HEK293 (cell line): ENCODE measurements at regions not wholly inside any gene's neighbourhood (a gene's known extent, or its start where the extent isn't known, plus 50 kb on each side); places are given as distances from the start of the nearest gene placed in this dataset.
A peak's percentile ranks its signal among the peaks of the same experiment; 100 is the strongest.

Experiments used
- CTCF ChIA-PET: fragments of 350-600 bp; formaldehyde crosslinking; extraction: SDS; loops from one replicate; lab custom pipeline; 2021; ENCODE audit warnings: antibody characterized with exemption; lab: Yijun Ruan, JAX
- POLR2A ChIA-PET: fragments of 300-600 bp; formaldehyde crosslinking; extraction: SDS; loops from one replicate; lab custom pipeline; 2020; ENCODE audit warnings: antibody characterized with exemption, inconsistent platforms; lab: Yijun Ruan, JAX
- H3K27ac ChIP-seq: fragments of 200-500 bp; sonication (Bioruptor generic); 2 replicates; pipeline ENCODE4 v1.5.1; 2014; ENCODE audit warnings: low read depth, low read length, control low read depth, inconsistent platforms; ENCODE audit errors: extremely low read depth
- H3K36me3 ChIP-seq, 2 experiments: fragments of 200-500 bp in 1 of 2; sonication (Bioruptor generic) in 1 of 2; 1 replicate in 1 of 2; 2 replicates in 1 of 2; pipeline ENCODE4 v1.5.1; 2014 to 2017; ENCODE audit warnings: inconsistent platforms in 2 of 2, low read length in 2 of 2; ENCODE audit not compliant: control insufficient read depth in 2 of 2, insufficient read depth in 1 of 2
- H3K4me1 ChIP-seq: fragments of 200-500 bp; sonication (Bioruptor generic); 2 replicates; pipeline ENCODE4 v1.5.1; 2014; ENCODE audit warnings: mild to moderate bottlenecking, low read length, inconsistent platforms; ENCODE audit not compliant: control insufficient read depth, insufficient read depth
- H3K4me3 ChIP-seq: 2 replicates; pipeline ENCODE4 v1.5.1; 2011; ENCODE audit warnings: low read depth, mild to moderate bottlenecking, control low read depth, low read length, moderate library complexity
- H3K9me3 ChIP-seq: fragments of 200-500 bp; sonication (Bioruptor generic); 2 replicates; pipeline ENCODE4 v1.5.1; 2014; ENCODE audit warnings: low read depth, low read length, inconsistent platforms; ENCODE audit not compliant: control insufficient read depth, insufficient read depth
- BCL11A ChIP-seq: fragments of 450-650 bp; formaldehyde crosslinking; IDR thresholded peaks from 2 replicates; pipeline ENCODE4 v1.5.1; 2016; ENCODE audit warnings: low read depth, missing biosample characterization, missing genetic modification characterization
- EGR2 ChIP-seq: fragments of 450-650 bp; formaldehyde crosslinking; IDR thresholded peaks from 2 replicates; pipeline ENCODE4 v1.5.1; 2016; ENCODE audit warnings: low read depth, missing biosample characterization, missing genetic modification characterization
- ELK4 ChIP-seq: IDR thresholded peaks from 2 replicates; pipeline ENCODE4 v1.6.1; 2011; ENCODE audit warnings: mild to moderate bottlenecking, low read depth, low read length, borderline replicate concordance
- GLIS1 ChIP-seq: fragments of 450-650 bp; formaldehyde crosslinking; IDR thresholded peaks from 2 replicates; pipeline ENCODE4 v1.5.1; 2016; ENCODE audit warnings: missing biosample characterization, missing genetic modification characterization
- HIC1 ChIP-seq: fragments of 450-650 bp; formaldehyde crosslinking; IDR thresholded peaks from 2 replicates; pipeline ENCODE4 v1.5.1; 2016; ENCODE audit warnings: missing biosample characterization, missing genetic modification characterization
- KLF17 ChIP-seq: fragments of 450-650 bp; formaldehyde crosslinking; IDR thresholded peaks from 2 replicates; pipeline ENCODE4 v1.5.1; 2016; ENCODE audit warnings: missing biosample characterization, missing genetic modification characterization
- PRDM10 ChIP-seq: fragments of 450-650 bp; formaldehyde crosslinking; IDR thresholded peaks from 2 replicates; pipeline ENCODE4 v1.5.1; 2016; ENCODE audit warnings: missing biosample characterization, missing genetic modification characterization
- SCRT2 ChIP-seq: fragments of 450-650 bp; formaldehyde crosslinking; IDR thresholded peaks from 2 replicates; pipeline ENCODE4 v1.5.1; 2016; ENCODE audit warnings: missing biosample characterization, missing genetic modification characterization
- ZBTB44 ChIP-seq: fragments of 450-650 bp; IDR thresholded peaks from 2 replicates; pipeline ENCODE4 v1.5.1; 2018; ENCODE audit warnings: missing biosample characterization, mild to moderate bottlenecking, missing genetic modification characterization
- ZFHX2 ChIP-seq: fragments of 450-650 bp; formaldehyde crosslinking; conservative IDR thresholded peaks from 2 replicates; pipeline ENCODE4 v1.5.1; 2016; ENCODE audit warnings: missing biosample characterization, missing genetic modification characterization
- ZFP69B ChIP-seq: fragments of 450-650 bp; formaldehyde crosslinking; IDR thresholded peaks from 2 replicates; pipeline ENCODE4 v1.5.1; 2016; ENCODE audit warnings: missing biosample characterization, missing genetic modification characterization
- ZNF214 ChIP-seq: fragments of 450-650 bp; formaldehyde crosslinking; IDR thresholded peaks from 2 replicates; pipeline ENCODE4 v1.5.1; 2017; ENCODE audit warnings: missing biosample characterization, mild to moderate bottlenecking, missing genetic modification characterization, borderline replicate concordance
- ZNF23 ChIP-seq: fragments of 450-650 bp; formaldehyde crosslinking; IDR thresholded peaks from 2 replicates; pipeline ENCODE4 v1.5.1; 2016; ENCODE audit warnings: missing biosample characterization, missing genetic modification characterization, borderline replicate concordance
- ZNF274 ChIP-seq, 2 experiments: fragments of 200-500 bp in 1 of 2; fragments of 450-650 bp in 1 of 2; sonication (Bioruptor generic) in 1 of 2; formaldehyde crosslinking in 1 of 2; IDR thresholded peaks; 2 replicates each; pipeline versions ENCODE4 v1.5.1 to v1.6.1; 2014 to 2016; ENCODE audit warnings: borderline replicate concordance in 1 of 2, inconsistent platforms in 1 of 2, low read length in 1 of 2, missing biosample characterization in 1 of 2, missing genetic modification characterization in 1 of 2
- ZNF449 ChIP-seq: fragments of 450-650 bp; formaldehyde crosslinking; IDR thresholded peaks from 2 replicates; pipeline ENCODE4 v1.5.1; 2017; ENCODE audit warnings: missing biosample characterization, mild to moderate bottlenecking, missing genetic modification characterization, moderate library complexity
- ZNF548 ChIP-seq: fragments of 450-650 bp; formaldehyde crosslinking; IDR thresholded peaks from 2 replicates; pipeline ENCODE4 v1.5.1; 2016; ENCODE audit warnings: missing biosample characterization, missing genetic modification characterization
- ZNF585B ChIP-seq: fragments of 450-650 bp; formaldehyde crosslinking; IDR thresholded peaks from 2 replicates; pipeline ENCODE4 v1.5.1; 2016; ENCODE audit warnings: missing biosample characterization, missing genetic modification characterization
- ZNF692 ChIP-seq: fragments of 450-650 bp; formaldehyde crosslinking; IDR thresholded peaks from 2 replicates; pipeline ENCODE4 v1.5.1; 2016; ENCODE audit warnings: missing biosample characterization, missing genetic modification characterization
- ZNF837 ChIP-seq: fragments of 450-650 bp; formaldehyde crosslinking; IDR thresholded peaks from 2 replicates; pipeline ENCODE4 v1.5.1; 2016; ENCODE audit warnings: missing biosample characterization, missing genetic modification characterization

- Histone ChIP-seq H3K9me3 (no peaks in the 10 kb centered on the region), H3K27ac (no peak overlapping the region), H3K4me3 (no peak overlapping the region), H3K4me1 (peaks cover 7% of the 10 kb centered on the region; the same call in 1 of the 2 replicates), H3K36me3 (no peaks in the 10 kb centered on the region)
- no peak for TF ChIP-seq ZNF585B (tag by site-specific recombination)
- TF ChIP-seq ELK4 = no peak
- TF ChIP-seq ZNF214 (tag by site-specific recombination) = no peak
- no peak for TF ChIP-seq KLF17 (tag by site-specific recombination)
- TF ChIP-seq ZNF274 (IDR thresholded peaks at IDR 0.05; ENCODE audit: low read length) = no peak
- no peak for TF ChIP-seq ZNF274 (tag by site-specific recombination; IDR thresholded peaks at IDR 0.05; ENCODE audit: borderline replicate concordance)
- TF ChIP-seq ZNF23 = no peak
- ChIA-PET POLR2A (no interaction called here), CTCF (interaction anchor here (0.6 kb wide), 1 partner anchor 959 kb away, joined by 3 read pairs; no protein-coding TSS in a partner anchor)
These were observed 111.6 kb upstream of the EYA4 start for GRCh38 chr6:133129556-133129955.

- TF ChIP-seq ZNF548 (peak; percentile 86), PRDM10 (tag by site-specific recombination) (0 out of 2 replicates have a peak, but pooled peaks have one; percentile 12), ZNF449 (0 out of 2 replicates have a peak, but pooled peaks have one; percentile 21), ZNF692 (tag by site-specific recombination) (peak; percentile 93), HIC1 (tag by site-specific recombination) (no peak), ZFP69B (tag by site-specific recombination) (0 out of 2 replicates have a peak, but pooled peaks have one; percentile 64), SCRT2 (tag by site-specific recombination) (no peak), ZFHX2 (peak; percentile 51; the same call in 1 of the 2 replicates), ZNF837 (tag by site-specific recombination) (no peak), EGR2 (tag by site-specific recombination) (peak; percentile 40; the same call in 1 of the 2 replicates), ZBTB44 (tag by site-specific recombination) (no peak), BCL11A (tag by site-specific recombination) (no peak), GLIS1 (tag by site-specific recombination) (peak; percentile 74)
- TF ChIP-seq, all 188 proteins: peak for 8
- H3K4me1 ChIP-seq = peaks cover 7% of the 10 kb centered on the region; the same call in 1 of the 2 replicates
- no peaks in the 10 kb centered on the region for H3K9me3 ChIP-seq
- no peak overlapping the region for H3K27ac ChIP-seq
- no peak overlapping the region for H3K4me3 ChIP-seq
- H3K36me3 ChIP-seq = no peaks in the 10 kb centered on the region
- POLR2A ChIA-PET = no interaction called here
- CTCF ChIA-PET = interaction anchor here (0.8 kb wide), 1 partner anchor 707 kb away, joined by 3 read pairs; no protein-coding TSS in a partner anchor
These were observed 110.3 kb upstream of the EYA4 start for GRCh38 chr6:133130863-133131262.
